HG02623 (cell line): ENCODE measurements at regions not wholly inside any gene's neighbourhood (a gene's known extent, or its start where the extent isn't known, plus 50 kb on each side); places are given as distances from the start of the nearest gene placed in this dataset.
"Not testable (repeated sequence)": the region's sequence is repeated elsewhere in the genome, so short reads cannot be mapped to it uniquely, and the experiment has no call there.

ENCODE experiments used
- ATAC-seq: cut with Tn5 transposase; IDR thresholded peaks from one replicate; pipeline ENCODE4 v1.9.1; 2021; ENCODE audit warnings: moderate library complexity; ENCODE audit not compliant: unreplicated experiment

DNA sequence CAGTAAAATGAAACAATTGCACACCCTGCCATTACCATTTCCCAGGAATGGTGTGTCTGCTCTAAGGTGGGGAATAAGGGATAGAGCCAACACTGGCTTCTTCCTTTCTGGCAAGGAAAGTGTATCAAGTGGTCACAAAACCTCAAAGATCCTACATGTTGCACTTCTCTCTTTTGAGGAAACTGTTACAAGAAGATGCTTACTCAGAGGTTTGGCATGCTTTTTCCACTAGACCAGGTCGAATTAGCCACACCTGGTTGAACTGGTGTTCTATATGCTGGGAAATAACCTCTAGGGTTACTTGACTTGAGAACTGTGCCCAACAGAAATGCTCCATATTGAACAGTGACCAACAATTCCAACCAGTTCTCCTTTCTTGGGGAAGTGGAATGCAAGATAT is 102.9 kb downstream of the LRRN1 start:
- ATAC-seq: no peak

DNA sequence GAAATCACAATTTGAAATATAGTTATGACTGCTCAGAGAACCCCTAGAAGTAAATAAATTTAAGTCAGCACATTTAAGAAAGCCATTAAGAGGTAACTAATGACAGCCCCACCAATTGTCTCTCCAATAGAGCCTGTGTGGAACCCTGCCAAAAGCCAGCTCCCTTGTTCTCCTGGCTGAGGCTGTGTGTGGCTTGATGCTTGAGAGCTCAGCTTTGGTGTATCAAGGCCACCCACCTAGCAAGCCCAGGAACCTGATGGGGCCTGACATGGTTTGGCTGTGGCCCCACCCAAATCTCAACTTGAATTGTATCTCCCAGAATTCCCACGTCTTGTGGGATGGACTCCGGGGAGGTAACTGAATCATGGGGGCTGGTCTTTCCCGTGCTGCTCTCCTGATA is 106.9 kb downstream of the LRRN1 start:
- ATAC-seq: no peak

DNA sequence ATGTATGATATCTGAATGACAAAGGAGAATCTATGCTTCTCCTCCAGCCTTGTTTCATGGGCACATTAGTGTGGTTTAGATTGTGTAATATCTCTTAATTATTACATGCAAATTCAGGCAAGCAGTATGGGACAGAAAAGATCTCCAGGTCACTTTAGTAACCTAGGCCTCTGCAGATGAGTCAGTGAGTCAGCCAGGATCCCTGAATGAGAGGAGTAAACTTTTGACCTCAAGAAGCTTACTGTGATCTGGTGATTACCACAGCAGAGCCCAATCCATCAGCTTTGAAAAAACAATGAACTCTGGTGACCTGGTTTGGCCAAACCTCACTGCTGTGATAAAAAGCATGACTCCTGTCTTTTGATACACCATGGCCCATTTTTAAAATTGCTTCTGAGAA is 107.8 kb downstream of the LRRN1 start:
- no peak for ATAC-seq

DNA sequence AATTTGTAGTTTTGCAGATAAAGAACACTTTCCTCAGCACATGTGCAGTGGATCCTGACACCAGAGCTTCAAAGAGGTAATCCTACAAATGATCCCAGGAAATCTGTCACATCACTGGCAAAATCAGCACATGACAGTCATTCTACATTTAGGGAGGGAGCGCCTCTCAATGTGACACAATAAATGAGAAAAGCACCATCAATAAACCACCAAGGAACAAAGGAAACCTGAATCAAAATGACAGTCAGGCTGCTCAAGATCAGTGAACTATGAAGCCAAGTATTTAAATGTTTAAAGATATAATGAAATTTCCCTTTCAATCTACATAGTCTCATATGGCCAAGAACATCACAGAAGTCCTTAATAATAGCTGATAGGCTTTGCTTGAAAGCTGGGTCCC is 119.5 kb downstream of the LRRN1 start:
- no peak for ATAC-seq

DNA sequence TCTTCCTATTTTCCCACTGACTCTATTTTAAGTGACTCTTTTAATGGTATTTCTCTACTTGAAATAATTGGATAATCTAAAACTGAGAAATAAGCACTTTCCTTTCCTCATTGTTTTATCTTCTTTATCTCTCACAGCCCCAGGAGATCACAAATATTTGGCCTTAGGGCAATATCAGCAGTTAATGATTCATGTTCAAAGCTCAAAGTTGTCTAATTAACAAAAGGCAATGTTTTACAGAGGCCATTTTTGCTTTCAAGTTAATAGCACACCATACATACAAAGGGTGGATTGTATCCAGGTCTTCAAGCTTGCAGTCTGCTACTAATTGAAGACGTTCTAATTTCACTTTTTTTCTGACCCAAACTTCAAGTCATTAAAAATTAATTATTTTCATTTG is 120.1 kb downstream of the LRRN1 start:
- no peak for ATAC-seq

DNA sequence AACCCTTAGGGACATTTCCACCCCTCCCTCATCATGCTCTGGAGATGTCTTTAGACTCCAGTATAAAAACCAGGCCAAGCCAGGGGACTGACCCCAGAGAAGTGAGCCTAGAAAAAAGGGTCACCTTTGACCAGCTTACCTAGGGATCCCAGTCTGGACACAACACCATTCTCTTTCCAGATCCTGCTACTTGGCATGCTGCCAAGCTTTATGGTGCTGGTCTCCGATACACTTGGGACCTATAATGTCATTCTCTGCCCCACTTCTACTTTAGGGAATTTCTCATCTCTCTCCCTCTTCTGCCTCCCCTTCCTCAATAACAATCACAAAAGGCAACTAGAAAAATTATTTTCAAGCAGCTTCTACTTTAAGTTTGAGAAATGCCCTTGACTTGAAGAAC is 124.4 kb downstream of the LRRN1 start:
- no peak for ATAC-seq

DNA sequence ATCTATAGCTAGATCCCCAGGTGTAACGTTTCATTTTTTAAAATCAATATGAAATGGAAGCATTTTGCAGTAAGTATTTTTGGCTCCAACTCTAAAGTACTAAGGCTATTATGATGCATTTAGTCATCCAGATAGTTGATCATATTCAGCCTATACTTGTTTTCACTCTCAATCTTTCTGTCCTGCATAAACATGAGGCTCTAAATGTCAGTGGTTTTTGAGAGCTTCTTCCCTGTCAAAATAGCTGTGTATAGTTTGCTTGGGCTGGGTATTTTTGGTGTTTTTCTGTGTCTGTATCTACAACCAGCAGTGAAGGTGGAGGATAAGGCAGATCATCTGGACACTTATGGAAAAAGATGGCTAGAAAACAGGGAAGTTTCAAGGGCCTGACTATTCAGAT is 128.0 kb downstream of the LRRN1 start:
- no peak for ATAC-seq

DNA sequence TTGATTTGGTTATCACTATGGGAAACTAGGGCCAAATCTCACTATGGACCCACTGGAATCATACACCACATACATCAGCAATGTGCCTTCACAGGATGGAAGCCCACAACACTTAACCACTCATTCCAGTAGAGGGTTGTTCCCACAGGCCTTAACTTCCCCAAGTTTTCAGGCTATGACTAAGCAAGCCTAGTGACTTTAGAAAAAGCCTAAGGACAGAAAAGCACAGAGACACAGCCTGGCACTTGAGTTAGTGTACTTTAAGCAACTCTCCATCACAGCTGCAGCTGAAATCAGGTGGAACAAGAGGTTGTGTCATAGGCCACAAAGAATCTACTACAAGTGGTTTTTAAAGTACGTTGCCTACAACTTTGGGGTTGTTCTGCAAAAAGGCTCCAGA is 128.7 kb downstream of the LRRN1 start:
- ATAC-seq: no peak

DNA sequence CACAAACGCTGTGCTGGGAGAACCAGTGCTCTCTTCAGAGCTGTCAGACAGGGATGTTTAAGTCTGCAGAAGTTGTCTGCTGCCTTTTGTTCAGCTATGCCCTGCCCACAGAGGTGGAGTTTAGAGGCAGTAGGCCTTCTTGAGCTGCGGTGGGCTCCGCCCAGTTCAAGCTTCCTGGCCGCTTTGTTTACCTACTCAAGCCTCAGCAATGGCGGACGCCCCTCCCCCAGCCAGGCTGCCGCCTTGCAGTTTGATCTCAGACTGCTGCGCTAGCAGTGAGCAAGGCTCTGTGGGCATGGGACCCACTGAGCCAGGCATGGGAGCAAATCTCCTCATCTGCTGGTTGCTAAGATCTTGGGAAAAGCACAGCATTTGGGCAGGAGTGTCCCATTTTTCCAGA is 142.1 kb downstream of the LRRN1 start:
- not testable (repeated sequence) for ATAC-seq

DNA sequence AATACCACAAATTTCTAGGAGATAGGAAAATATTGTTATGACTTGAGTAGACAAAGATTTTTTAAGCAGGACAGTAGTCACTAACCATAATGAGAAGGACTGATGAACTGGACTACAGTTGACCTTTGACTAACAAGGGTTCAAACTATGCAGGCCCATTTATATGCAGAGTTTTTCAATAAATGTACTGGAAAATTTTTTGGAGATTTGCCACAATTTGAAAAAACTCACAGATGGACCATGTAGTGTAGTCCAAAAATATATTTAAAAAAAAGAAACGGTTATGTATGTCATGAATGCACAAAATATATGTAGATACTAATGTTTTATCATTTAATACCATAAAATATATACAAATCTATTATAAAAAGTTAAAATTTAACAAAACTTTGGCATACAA is 151.8 kb downstream of the LRRN1 start:
- ATAC-seq: no peak

DNA sequence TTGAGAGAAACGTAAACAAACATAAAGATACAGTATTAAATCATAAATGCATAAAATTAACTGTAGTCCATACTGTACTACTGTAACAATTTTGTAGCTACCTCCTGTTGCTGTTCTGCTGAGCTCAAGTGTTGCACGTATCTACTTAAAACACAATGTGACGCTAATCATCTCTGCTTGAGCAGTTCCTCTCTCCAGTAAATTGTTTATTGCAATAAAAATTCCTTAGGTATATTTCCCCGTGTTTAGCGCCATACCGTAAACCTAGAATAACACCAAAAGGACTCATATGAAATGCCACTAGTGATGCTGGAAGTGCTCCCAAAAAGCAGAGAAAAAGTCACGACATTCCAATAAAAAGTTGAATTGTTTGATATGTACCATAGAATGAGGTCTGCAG is 152.3 kb downstream of the LRRN1 start:
- ATAC-seq: no peak

DNA sequence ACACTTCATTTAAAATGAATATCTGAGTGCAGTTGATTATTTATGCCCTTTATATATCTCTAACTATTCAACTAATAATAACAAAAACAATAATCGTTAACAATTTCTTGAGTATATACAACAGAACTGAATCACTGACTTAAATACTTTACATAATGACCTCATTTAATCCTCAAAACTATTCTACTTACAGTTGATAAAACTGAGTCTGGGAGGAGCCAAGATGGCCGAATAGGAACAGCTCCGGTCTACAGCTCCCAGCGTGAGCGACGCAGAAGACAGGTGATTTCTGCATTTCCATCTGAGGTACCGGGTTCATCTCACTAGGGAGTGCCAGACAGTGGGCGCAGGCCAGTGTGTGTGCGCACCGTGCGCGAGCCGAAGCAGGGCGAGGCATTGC is 163.6 kb downstream of the LRRN1 start:
- ATAC-seq: not testable (repeated sequence)

DNA sequence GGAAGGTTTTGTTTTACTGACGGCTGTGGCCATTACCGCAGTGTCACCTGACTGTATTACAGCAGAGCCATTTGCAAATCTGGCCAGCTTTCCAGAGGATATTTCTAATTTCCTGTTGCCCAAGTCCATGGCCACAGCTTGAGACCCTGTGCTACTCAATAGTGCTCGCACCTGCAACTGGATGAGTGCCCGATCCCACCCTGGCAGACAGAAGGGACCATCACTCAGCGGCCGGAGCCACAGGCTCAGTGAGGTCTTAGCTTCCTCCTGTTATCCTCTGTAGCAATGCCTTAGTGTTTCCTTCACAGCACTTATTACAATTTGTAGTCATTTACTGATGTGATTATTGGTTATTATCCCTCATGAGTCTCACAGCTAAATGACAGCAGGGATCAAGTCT is 184.8 kb downstream of the LRRN1 start:
- ATAC-seq: no peak

DNA sequence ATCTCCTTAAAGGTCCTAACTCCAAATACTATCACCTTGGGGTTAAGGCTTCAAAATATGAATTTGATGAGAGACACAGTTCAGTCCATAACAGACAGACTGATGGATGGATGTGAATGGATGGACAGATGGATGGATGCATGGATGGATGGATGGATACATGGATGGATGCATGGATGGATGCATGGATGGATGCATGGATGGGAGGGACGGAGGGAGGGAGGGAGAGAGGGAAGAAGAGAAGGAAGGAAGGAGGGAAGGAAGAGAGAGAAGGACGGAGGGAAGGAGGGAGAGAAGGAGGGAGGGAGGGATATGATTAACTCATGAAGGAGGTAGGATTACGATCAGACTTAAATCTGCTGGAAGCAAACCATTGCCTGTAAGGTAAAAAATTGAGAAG is 192.4 kb downstream of the LRRN1 start:
- ATAC-seq: no peak

DNA sequence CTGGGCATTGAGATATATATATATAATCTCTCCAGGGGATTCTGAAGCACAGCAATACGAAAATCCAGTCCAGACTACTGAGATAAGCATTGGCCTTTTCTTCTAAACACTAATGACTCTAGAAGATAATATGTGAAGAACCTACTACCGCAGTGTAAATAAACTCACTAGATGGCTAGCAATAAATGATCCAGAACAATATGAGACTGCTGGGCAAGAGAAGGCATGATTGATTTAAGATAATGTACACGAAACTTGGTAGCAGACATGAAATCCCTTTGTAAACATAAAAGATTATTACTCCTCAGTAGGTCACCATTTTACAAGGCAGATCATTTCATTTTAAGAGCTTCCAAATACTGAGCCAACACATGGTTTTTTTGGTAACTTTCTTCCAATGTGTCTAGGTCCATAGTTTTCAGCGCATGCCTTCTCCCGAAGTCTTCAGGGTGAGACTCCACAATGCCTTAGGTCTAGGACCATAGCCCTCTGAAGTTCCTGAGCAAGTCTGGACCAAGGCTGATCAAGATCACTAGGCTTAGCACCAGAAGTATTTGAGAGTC is 193.2 kb downstream of the LRRN1 start:
- no peak for ATAC-seq

DNA sequence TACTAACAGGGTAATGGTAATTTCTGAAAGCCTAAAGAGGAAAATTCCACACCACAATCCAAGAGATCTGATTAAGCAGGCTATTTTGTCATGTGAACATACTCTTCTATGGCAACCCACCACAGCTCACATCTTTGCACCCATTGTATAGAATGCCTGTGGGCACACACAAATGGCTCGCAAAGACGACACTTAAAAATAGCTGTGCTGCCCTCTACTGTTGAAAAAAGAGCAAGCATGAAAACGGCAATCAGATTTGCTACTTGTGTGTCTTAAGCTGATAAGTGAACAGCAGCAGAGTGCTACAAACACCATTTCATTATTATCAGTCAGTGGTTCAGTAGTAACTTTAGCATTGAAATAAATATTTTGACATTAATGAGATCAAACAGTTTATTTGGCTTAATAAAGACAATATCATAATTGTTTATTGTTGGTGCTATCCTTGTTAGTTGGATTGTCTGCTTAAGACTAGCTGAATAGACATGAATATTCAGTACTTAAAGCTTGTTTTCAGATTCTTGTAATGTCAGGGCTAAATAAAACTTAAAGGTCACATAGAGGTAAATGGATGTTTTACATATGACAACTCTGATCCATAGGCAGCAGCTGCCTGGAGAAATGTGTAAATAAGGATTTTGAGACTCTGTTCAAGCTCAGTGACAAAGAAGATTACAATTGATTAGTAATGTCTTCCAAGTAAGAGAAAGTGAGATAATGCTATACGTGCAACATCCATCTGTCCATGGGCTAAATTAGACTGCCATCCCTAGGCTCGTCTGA is 199.1 kb downstream of the LRRN1 start:
- ATAC-seq: peak; percentile 90

DNA sequence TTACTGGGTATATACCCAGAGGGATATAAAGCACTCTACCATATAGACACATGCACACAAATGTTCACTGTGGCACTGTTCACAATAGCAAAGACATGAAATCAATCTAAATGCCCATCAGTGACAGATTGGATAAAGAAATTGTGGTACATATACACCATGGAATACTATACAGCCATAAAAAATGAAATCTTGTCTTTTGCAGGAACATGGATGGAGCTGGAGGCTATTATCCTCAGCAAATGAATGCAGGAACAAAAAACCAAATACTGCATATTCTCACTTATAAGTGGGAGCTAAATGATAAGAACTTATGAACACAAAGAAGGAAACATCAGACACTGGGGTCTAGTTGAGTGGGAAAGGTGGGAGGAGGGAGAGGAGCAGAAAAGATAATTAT is 200.1 kb downstream of the LRRN1 start:
- ATAC-seq: not testable (repeated sequence)

DNA sequence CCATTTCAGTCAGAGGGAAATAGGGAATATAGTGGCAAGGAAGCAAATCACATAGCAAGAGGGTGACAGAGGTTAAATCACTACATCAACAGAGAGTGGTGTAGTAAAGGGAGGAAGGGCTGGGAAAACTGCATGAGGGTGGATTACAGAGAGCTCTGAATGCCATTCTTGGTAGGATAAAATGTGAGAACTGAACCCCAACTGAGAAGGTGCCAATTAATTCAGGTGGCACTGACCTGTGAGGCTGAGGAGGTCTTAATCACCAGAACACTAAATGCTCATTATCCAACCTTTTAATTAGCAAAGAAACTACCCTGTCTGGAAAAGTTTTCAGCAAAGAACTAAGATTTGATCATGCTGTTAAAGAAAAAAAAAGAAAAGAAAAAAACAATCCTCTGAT is 202.7 kb downstream of the LRRN1 start:
- ATAC-seq: no peak

DNA sequence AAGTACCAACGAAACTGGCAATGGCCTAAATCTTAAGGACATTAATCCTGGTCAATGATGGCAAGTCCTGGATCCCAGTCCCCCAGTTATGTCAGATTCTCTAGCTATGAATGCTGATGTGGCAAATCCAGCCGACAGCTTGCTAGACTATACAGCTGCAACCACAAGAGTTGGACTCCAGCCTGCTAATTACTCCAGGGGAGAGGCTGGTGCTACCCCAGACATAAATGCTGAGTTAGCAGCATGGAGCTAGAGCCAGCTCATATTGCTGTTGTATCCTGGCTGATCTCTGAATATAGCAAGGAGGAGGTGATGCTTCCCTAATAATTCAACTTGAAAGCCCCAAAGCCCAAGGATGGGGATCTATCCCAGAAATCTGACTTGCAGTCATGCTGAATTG is 207.1 kb downstream of the LRRN1 start:
- no peak for ATAC-seq

DNA sequence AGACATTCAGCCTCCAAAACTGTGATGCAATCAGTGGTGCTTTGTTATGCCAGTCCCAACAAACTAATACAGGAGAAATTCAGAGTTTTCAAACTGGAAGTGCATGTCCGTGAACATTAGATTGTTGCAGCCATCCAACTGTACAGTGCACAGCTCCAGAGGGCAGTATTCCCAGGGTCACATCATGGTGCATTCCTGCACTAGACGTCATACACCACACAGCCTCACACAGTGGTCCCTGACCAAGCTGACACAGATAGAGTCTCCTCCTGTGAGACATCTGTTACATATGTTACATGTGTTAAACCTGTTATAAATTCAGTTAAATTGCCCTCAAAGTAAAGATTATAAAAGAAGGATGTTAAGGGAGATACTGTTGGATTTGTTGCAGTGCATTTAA is 209.0 kb downstream of the LRRN1 start:
- no peak for ATAC-seq

DNA sequence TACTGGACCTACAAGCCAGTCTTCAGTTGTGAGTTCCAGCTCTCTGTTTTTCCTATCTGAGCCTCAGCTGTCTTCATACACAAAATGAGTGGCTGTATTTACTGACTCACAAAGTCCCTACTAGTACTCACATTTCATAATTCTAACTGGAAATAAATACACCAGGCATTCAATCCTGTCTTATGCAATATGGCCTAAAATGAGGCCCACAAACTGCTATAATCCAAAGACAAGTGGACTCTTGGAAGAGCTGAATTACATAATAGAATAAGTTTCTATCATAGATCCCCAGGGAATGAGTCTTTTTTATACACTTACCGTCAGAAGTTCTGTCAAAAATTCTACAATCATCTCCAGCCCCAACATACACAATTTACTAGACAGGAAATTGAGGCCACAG is 211.9 kb downstream of the LRRN1 start:
- ATAC-seq: no peak

DNA sequence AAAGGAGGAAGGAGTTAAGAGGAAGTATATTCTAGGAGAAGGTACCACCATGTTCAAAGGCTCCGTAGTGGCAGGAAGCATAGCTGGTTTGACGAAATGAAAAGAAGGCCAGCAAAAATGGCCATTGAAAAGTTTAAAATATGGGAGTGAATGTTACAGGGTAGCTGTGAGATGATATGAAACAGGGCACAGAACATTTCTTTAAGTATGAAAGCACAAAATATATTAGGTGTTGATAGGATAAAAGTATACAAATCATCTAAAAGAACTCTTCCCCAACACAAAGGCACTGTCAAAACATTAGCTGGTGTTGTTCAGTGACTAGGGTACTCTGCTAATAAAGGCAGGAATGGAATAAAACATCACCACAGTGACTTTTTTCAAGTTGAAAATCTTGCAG is 216.2 kb downstream of the LRRN1 start:
- no peak for ATAC-seq

DNA sequence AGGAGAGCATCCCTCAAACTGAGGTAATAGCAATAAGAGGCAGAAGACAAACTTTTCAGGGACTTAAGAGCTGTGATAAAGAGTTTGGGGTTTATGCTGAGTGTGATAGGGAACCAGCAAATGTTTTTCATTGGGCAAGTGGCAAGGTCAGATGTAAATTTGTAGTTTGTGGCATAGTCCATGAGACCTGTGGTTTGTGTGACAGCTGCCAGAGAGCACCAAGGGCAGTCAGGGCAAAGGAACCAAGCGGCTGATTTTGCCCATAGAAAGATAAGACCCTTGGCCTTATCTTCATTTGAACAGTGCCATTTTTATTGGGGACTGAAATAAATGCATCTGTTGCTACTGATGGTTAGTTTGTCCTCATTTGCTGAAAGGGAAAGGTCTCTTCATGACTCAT is 220.3 kb downstream of the LRRN1 start:
- no peak for ATAC-seq
